NCI-H2107 treated with DMSO at 0.1 percent for 48 hours (cell line): ENCODE measurements at regions not wholly inside any gene's neighbourhood (a gene's known extent, or its start where the extent isn't known, plus 50 kb on each side); places are given as distances from the start of the nearest gene placed in this dataset.

ENCODE experiments used
- DNase-seq: peaks from one replicate; lab custom pipeline; 2025; ENCODE audit not compliant: unreplicated experiment; lab: John Stamatoyannopoulos, UW

DNA sequence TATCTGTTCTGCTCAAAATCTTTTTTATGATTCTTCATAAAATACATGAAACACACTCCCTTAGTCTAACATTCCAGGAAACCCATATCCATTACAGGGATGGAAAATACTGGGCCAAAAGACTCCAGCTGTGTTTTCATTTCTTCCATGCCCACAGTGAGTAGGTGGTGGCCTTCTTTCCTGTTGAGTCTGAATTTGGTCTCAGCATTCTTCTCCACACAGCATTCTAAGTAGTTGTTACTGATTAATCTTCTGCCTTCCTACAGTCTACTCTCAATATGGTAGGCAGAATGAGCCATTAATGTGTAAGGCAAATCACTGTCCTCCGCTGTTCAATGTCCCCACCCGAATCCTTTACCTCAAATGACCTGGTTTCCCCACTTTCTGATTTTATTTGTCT is 370.6 kb upstream of the RPS6KA3 start:
- DNase-seq: no peak

DNA sequence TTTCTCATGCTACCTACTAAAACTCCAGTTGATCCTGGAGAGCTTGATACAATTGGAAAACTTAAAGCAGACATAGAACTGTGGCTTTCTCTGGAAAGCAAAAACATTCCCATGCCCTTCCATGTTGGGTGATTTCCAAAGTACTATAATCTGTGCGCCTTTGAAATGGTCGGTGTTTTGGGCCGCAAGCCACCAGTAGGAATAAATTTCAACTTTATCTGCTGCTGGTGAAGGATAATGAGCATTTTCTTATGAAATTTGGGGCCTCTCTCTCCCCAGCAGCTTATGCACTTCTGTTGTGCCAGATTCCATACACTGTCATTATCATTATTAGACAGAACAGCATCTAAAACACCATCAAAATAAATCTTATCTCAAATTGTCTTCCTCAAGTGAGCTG is 366.7 kb upstream of the RPS6KA3 start:
- no peak for DNase-seq

DNA sequence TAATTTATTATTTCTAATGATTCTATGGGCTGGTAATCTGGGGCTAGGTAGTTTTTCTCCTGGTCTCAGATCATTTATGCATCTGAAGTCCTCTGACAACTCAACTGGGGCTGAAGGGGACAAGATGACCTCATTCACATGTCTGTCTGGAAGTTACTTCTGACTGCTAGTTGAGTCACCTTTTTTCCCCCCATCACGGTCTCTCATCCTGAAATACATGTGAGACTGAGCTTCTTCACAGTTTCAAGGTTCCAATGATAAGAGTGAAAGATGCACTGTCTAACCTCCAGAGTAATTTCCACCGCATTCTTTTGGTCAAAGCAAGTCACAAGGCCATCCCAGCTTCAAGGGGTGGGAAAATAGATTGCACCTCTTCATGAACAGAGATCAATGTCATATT is 356.7 kb upstream of the RPS6KA3 start:
- DNase-seq: no peak

DNA sequence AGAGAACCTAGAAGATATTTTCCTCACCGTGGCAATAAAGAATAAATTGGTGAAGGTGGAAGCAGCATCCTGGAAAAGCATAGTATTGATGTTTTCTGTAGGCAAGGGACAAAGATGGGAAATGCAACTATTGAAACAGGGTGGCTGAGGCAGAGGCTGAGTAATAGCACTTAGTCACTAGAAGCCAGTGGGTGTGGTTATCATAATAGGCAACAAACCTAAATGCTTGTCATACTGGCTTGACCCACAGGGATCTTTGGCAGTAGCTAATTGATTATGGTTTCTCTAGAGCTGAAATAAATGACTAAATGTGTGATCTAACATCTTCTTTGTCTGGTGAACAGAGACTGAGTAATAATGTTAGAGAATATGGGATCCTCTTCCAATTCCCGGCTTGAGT is 353.6 kb upstream of the RPS6KA3 start:
- no peak for DNase-seq

DNA sequence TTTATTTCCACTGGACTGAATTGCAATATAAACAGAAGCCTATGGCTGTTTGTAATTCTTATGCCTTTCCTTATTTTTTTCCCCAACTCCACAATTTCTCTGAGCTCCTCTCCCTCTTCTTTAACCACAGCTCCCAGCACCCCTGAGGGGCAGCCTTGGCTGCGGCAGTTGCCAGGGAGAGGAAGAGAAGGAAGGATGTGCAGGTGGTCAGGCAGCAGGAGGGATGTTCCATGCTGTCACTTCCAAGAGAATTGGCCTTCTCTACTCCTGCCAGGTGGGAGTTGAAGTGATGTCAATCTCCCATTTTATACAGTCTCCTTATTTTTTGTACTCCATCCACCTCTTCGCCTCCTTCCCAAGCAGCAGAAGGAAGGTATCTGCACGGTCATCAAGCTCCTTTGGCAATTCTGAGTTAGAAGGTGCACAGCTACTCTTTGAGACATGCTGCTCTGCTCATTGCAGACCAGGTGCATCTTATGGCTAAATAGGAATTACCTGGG is 343.3 kb upstream of the RPS6KA3 start:
- no peak for DNase-seq

DNA sequence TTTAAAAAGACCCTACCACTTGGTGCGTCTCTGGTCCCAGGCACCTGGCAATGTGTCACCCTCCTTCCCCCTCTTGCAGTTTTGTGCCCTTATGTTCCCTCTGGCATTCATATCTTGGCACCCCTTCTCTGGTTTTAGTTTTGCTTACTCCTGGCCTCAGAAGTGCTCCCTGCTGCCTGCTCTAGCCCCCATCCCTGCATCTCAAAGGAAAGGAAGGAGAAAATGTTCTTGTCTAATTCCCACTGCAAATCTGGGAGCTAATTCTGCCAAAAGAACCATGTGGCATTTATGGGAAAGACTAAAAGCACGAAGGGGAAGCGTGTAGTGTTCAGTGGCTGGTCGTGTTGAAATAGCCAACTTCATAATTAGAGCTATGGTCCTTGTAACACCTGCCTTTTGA is 340.1 kb upstream of the RPS6KA3 start:
- no peak for DNase-seq

DNA sequence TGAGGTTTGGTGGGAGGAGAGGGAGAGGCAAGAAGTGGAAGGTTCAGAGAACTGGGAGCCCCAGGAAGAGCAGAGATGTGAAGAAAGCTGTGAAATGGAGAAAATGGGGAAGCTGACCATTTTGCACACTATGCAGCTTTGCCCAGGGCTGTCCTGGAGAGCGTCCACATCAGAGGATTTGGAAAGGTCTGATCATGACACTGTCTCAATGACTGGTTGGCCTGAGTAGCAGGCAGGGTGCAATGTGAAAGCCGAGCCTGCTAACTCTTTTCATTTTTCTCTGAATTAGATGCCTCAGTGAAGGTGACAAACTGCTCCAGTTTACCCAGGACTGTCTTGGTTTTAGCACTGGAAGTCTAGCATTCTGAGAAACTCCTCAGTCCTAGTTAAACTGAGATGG is 330.1 kb upstream of the RPS6KA3 start:
- no peak for DNase-seq

DNA sequence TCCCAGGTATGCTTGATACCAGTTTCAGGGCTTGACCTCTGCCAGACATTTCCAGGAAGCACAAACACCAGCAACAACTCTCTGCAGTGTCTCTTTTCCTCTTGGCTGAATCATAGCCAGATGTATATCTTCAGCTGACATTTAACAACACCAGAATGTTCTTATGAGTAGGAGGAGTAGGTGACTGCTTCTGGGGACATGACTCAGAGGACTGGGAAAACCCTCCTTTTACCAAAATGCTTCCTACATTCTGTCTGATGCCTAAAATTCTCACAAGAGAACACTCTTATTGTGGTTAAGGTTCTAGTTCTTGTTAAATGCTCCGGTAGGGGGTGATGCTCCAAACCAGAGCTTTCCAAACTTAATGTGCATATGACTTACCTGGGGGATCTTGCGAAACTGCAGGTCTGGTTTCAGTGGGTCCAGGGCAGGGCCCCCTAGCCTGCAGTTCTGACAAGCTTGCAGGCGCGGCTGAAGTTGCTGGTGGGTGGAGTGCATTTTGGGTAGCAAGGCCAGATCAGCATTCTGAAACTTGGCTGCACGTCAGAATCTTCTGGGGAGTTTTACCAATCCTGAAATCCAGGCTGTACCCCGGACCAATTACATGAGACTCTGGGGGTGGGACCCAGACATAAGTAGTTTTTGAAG is 329.3 kb upstream of the RPS6KA3 start:
- DNase-seq: no peak

DNA sequence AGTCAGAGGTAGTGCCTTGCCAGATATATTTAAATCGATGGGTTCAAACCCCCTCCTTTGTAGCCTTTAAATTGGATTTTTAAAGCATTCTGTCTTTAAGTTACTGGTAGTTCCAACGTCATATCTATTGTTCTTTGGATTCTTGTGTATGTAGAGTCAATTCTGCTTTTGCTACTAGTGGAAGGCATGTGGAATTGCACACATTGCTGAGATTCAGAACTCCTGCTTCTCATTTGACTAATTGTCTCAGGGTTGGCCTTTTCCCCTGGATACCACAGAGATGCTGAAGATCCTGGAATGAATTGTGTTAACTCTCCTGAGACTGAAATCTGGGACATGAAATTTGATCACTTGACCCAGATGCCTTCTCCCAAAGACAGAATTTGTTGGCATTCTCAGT is 328.3 kb upstream of the RPS6KA3 start:
- DNase-seq: no peak

DNA sequence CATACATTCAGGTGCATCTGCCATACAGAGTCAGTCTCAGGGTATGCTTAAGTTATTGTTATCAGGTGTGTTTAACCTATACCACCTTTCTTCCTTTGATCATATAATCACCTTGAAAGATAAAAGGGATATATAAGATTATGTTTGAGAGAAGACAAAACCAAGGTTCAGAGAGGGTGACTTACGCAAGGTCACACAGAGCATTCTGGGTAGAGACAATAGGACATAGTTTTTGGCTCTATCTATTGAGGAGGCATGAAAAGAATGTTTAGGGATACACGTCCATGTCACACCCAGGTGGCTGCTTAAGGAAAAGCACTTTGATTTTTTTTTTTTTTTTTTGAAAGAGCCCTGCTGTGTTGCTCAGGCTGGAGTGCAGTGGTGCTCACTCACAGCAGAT is 327.1 kb upstream of the RPS6KA3 start:
- no peak for DNase-seq

DNA sequence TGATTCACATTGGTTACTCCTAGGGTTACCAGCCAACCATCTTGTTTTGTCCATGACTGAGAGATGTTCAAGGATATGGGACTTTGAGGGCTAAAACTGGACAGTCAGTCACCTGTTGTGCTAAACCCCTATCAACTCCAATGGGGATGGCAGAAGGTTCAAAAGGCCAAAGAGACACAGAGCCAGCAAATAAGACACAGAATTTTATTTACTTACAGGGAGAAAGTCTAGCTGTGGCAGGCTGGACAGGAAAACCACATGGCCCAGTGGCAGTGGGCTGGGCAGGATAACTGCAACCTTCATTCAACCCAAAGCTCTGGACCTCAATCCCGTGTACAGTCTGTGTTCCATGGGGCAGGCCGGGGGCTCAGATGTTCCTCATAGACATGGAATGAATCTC is 326.7 kb upstream of the RPS6KA3 start:
- no peak for DNase-seq

DNA sequence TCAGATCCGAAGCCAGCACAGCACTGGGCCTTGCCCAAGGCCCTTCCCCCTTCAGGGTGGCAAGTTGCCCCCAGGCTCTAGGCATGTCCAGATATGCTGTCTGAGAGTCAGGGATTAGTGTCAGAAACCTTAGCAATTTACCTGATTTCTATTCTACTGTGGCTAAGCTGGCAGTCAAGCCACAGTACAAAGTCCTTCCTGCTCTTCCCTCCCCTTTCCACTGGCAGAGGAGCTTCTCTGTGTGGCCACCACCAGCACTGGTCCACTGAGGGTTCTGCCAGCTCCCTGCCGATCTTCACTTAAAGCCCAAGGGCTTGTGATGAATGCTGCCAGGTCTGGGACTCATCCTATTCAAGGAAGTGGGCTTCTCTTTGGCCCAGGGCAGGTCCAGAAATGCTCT is 324.5 kb upstream of the RPS6KA3 start:
- DNase-seq: no peak

DNA sequence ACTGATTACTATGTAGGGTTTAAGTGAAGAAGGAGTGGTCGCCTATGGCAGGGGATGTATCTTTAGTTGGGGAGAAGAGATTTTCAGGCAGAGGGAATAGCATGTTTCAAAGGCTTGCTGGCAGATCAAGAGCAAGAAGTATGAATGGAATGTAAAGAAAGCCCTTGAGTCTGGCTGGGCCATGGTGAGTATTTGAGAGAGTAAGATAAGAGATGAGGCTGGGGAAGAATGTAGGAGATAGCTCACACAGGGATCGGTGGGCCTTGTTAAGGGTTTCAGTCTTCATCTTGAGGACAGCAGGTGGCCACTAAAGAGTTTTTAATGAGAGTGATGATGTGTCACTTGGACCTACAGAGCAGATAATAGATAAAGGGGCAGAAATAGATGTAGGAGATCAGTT is 319.1 kb upstream of the RPS6KA3 start:
- no peak for DNase-seq

DNA sequence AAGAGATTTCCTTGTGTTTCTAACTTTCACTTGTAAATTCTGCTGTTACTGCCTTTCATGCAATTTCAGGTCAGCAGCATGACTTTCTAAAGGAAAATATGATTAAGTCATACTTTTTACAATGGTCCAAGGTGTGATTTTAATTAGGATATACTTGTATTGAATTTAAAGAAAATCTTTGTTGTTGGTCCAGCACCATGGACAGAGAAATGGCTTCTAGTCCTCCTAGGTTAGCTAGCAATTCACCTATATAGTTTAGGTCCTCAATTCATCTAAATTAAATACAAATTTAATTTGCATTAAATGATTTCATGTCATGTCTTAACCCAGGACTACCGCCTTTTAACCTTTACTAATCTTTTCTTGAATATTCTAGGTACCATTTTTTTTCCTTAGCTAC is 304.9 kb upstream of the RPS6KA3 start:
- no peak for DNase-seq

DNA sequence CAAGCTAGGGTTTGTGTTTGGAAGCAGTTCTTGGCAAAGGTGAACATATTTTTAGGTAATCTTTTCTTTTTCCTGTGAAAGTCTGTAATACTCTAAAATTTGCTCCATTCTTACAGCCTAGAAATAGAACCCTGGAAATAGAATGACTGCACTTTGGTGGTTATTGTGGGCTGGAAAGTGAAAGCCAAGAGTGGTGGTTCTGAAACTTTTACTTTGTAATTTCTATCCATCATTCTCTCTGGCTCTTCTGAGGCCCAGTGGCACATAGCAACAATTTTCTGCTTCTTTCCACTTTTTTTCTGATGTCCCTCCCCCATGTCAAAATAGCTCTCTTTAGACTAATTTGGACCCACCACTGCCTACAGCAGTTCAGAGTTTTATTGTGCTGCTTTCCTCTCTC is 300.4 kb upstream of the RPS6KA3 start:
- no peak for DNase-seq

DNA sequence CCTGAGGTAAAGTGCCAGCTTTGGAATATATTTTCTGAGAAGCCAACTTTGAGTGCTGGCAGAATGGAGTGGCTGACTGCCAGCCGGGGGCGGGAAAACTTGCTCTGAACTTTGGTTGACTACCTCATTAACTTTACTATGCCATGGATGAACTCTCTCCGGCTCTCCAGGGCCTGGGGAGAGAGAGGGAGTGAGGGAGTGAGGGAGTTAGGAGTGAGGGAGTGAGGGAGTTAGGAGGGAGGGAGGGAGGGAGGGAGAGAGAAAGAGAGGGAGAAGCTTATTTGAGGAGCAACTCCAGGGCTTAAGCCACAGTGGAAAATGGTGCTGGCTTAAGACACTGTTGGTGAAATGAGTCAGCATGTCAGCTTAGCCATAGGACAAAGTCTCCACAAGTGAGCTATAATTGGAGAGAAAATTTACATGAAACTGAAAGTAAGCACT is 280.9 kb upstream of the RPS6KA3 start:
- no peak for DNase-seq

DNA sequence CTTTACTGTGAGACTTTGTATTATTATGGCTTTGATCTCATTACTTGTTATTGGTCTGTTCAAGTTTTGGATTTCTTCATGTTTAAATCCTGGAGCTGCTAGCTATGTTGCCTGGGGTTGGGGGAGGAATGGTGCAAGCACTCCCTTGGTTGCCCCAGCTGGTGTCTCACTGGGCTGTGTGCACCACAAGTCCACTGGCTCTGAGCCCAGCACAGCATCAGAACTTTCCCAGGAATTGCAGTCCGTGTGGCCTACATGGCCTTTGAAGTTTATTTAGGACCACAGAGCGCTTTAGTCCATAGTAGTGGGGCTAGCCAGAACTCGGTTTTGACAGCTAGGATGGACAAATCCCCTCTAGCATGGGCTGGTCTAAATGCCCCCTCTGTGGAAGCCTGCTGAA is 278.8 kb upstream of the RPS6KA3 start:
- DNase-seq: no peak

DNA sequence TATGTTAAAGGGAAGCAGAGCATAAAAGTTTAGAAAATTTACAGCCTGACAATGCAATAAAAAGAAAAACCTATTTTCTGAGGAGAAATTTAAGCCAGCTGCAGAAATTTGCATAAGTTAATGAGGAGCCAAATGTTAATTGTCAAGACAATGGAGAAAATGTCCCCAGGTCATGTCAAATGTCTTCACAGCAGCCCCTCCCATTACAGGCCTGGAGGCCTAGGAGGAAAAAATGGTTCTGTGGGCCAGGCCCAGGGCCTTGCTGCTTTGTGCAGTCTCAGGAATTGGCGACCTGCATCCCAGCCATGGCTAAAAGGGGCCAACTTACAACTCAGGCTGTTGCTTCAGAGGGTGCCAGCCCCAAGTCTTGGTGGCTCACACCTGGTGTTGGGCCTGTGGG is 275.4 kb upstream of the RPS6KA3 start:
- no peak for DNase-seq

DNA sequence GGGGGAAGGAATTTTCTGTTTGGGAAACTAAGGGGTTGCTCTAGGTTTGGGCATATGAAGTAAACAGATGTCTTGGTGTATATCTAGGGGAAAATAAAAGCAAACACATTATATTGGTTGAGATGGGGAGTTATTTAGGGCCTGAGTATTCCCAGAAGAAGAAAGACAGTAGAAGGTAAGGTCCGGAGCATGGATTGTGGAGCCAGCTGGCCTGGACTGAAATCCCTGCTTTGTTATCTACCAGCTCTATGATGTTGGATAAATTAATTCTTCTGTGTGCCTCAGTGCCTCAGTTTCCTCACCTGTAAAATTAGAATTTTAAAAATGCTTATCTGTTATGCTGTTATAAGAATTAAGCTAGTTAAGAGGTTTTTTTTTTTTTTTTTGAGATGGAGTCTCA is 272.3 kb upstream of the RPS6KA3 start:
- no peak for DNase-seq

DNA sequence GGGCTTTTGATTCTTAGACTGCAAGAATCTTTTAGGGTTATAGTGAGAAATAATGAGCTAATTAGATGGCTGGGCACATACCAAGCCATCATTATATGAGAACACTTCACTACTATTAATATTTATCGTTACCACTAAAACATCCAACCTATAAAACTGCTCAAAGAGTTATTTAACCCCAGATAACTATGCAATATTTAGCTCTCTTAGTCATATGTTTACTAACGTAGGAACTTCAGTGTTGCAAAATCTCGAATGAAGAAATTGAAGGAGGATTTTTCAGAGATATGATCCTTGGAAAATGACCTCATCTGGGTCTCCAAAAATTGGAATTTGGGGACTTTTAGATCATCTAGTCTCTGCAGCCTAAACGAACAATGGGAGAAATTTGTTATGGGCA is 265.0 kb upstream of the RPS6KA3 start:
- no peak for DNase-seq

DNA sequence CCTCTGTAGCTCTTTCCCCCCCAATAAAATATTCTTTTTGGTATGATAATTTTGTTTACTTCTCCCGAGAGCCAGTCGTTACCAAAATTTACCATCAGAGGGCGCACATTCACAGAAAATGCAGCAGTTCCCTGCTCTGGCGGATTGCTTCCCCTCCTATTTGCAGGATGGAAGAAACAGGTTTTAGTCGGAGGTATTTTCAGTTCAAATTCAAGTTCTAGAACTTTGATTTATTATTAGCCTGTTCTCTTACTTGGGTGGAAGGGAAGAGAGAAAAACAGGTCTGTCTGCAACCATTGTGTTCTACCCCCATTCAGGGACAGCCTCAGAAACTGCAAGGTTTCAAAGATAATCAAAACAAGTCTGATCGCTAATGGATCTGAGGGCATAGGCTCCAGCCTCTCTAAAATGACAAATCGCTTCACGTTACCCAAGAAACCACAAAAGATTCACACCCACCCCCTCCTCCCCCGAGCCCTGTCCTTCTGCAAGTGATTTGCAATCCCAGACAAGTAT is 263.8 kb upstream of the RPS6KA3 start:
- DNase-seq: peak; percentile 92

DNA sequence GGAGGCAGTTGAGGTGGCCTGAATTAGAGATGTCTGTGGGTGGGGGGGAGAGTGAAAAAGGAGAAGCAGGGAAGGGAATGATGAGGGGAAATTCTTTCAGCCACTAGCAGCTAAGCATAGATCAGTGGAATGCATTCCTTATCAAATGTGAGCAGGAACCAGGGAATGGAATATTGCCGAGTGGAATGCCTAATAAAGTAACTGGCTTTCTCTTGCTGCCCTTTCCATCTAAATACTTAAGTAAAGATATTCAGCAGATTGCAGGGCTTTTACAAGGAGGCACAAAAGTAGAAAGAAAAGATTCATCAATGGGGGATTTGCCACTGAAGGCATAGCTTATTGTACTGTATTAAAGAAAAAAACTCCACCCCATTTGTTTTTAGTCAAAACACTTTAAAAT is 263.0 kb upstream of the RPS6KA3 start:
- DNase-seq: no peak

DNA sequence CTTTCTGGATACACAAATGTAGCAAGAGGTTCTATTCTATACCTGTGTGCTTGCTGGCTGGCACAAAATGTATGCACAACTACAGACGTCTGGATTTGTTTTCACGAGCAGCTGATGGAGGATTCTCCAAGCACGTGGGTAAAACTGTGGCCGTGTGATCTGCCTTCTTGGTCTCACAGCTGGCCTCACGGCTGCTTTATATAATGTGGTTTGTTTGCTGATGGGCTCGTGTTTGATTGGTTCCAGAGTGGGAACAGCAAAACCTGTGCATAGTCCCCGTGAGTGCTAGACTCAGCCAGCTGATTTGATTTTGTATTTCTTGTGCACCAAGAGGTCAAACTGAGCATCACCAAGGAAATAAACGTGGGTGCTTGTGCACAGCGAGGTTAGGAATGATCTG is 262.6 kb upstream of the RPS6KA3 start:
- peak; percentile 20 for DNase-seq
